ENCODE measurements at regions not wholly inside any gene's neighbourhood (a gene's known extent, or its start where the extent isn't known, plus 50 kb on each side); places are given as distances from the start of the nearest gene placed in this dataset.
"Not testable (repeated sequence)": the region's sequence is repeated elsewhere in the genome, so short reads cannot be mapped to it uniquely, and the experiment has no call there.

DNA sequence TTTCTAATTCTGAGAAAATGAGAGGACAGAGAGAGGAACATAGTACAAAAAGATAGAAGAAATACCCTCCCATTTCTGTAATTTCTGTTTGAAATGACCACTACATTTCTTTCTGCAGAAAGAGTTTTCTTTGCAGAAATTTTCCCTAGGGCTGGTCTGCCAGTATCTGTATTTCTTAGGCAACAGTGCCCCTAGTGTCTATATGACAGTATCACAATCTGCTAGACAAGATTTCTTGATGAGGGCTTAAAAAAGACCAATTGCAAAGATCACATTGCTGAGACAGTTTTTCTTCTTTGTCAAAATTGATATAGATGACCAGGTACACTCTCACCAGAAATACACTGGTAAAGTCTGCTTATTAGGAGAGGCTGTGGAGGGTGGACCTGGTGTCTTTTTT lies 81.0 kb upstream of the ZDHHC15 start:
- no peak for DNase-seq (ENCODE audit: low read depth)
- no peak overlapping the region for H2AFZ ChIP-seq (ENCODE audit: low read depth, low read length)
- H3K9me3 ChIP-seq (ENCODE audit: insufficient read depth, low read depth, low read length), result no peaks in the 10 kb centered on the region
- no peaks in the 10 kb centered on the region for H3K79me2 ChIP-seq (ENCODE audit: insufficient read depth, low read length)
- H3K4me3 ChIP-seq (ENCODE audit: insufficient read depth, low read depth, low read length), result no peak overlapping the region
- no peaks in the 10 kb centered on the region for H3K27me3 Mint-ChIP-seq (ENCODE audit: low read depth, unreplicated experiment)
- no peaks in the 10 kb centered on the region for H3K27me3 ChIP-seq (ENCODE audit: insufficient read depth, low read length)
- no peaks in the 10 kb centered on the region for H3K36me3 Mint-ChIP-seq (ENCODE audit: low read depth, unreplicated experiment)
- no peaks in the 10 kb centered on the region for H3K9me3 Mint-ChIP-seq (ENCODE audit: unreplicated experiment)
- H3K27ac Mint-ChIP-seq (ENCODE audit: unreplicated experiment), result no peak overlapping the region
- H3K27ac ChIP-seq (ENCODE audit: low read depth, low read length), result no peak overlapping the region
- H3K9ac ChIP-seq (ENCODE audit: low read length), result no peak overlapping the region
- no peaks in the 10 kb centered on the region for H3K36me3 ChIP-seq (ENCODE audit: insufficient read depth, low read length)
- peak; percentile 100 for FAIRE-seq
- H3K4me1 ChIP-seq (ENCODE audit: insufficient read depth, low read length), result no peaks in the 10 kb centered on the region
- H4K20me1 ChIP-seq (ENCODE audit: insufficient read depth, low read length), result no peaks in the 10 kb centered on the region
- no peak overlapping the region for H3K4me2 ChIP-seq (ENCODE audit: low read length)
- TF ChIP-seq EZH2 (IDR thresholded peaks at IDR 0.05; ENCODE audit: insufficient read depth, low read length), result no peak
- TF ChIP-seq, protein P1, sequence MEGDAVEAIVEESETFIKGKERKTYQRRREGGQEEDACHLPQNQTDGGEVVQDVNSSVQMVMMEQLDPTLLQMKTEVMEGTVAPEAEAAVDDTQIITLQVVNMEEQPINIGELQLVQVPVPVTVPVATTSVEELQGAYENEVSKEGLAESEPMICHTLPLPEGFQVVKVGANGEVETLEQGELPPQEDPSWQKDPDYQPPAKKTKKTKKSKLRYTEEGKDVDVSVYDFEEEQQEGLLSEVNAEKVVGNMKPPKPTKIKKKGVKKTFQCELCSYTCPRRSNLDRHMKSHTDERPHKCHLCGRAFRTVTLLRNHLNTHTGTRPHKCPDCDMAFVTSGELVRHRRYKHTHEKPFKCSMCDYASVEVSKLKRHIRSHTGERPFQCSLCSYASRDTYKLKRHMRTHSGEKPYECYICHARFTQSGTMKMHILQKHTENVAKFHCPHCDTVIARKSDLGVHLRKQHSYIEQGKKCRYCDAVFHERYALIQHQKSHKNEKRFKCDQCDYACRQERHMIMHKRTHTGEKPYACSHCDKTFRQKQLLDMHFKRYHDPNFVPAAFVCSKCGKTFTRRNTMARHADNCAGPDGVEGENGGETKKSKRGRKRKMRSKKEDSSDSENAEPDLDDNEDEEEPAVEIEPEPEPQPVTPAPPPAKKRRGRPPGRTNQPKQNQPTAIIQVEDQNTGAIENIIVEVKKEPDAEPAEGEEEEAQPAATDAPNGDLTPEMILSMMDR (IDR thresholded peaks at IDR 0.05; ENCODE audit: insufficient read depth, low read depth, low read length), result peak; percentile 55
- no peaks in the 10 kb centered on the region for H3K4me1 Mint-ChIP-seq (ENCODE audit: low read depth, unreplicated experiment)
- no peak overlapping the region for H3K4me3 Mint-ChIP-seq (ENCODE audit: unreplicated experiment)

DNA sequence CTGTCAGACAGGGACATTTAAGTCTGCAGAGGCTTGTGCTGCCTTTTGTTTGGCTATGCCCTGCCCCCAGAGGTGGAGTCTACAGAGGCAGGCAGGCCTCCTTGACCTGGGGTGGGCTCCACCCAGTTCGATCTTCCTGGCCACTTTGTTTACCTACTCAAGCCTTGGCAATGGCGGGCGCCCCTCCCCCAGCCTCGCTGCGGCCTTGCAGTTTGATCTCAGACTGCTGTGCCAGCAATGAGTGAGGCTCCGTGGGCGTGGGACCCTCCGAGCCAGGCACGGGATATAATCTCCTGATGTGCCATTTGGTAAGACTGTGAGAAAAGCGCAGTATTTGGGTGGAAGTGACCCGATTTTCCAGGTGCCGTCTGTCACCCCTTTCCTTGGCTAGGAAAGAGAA lies 79.2 kb upstream of the ZDHHC15 start:
- not testable (repeated sequence) for H3K27ac Mint-ChIP-seq (ENCODE audit: unreplicated experiment); H3K36me3 Mint-ChIP-seq (ENCODE audit: low read depth, unreplicated experiment); H4K20me1 ChIP-seq (ENCODE audit: insufficient read depth, low read length); FAIRE-seq; H3K9ac ChIP-seq (ENCODE audit: low read length); H3K9me3 ChIP-seq (ENCODE audit: insufficient read depth, low read depth, low read length); H2AFZ ChIP-seq (ENCODE audit: low read depth, low read length); H3K27ac ChIP-seq (ENCODE audit: low read depth, low read length); H3K36me3 ChIP-seq (ENCODE audit: insufficient read depth, low read length); H3K79me2 ChIP-seq (ENCODE audit: insufficient read depth, low read length); H3K4me3 Mint-ChIP-seq (ENCODE audit: unreplicated experiment); H3K4me1 Mint-ChIP-seq (ENCODE audit: low read depth, unreplicated experiment); DNase-seq (ENCODE audit: low read depth); H3K4me3 ChIP-seq (ENCODE audit: insufficient read depth, low read depth, low read length); H3K9me3 Mint-ChIP-seq (ENCODE audit: unreplicated experiment); H3K4me2 ChIP-seq (ENCODE audit: low read length); H3K27me3 Mint-ChIP-seq (ENCODE audit: low read depth, unreplicated experiment); H3K27me3 ChIP-seq (ENCODE audit: insufficient read depth, low read length); H3K4me1 ChIP-seq (ENCODE audit: insufficient read depth, low read length)

DNA sequence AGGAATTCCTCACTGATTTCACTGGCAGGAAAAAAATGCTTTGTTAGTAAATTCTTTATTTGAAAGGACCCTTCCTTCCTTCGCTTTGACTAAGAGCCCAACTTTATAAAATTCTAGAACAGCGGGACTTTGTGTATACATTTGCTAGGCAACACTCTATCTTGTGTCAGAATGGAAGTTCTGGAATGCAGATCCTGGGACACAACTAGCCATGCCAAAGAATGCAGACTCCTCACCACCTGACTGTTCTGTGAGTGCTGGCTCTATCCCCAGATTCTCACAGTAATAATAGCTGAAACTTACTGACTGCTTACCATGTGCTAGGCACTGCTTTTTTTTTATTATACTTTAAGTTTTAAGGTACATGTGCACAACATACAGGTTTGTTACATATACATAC lies 73.3 kb upstream of the ZDHHC15 start:
- no peak overlapping the region for H3K4me3 Mint-ChIP-seq (ENCODE audit: unreplicated experiment)
- Histone ChIP-seq H3K4me3 (ENCODE audit: insufficient read depth, low read depth, low read length) (no peak overlapping the region), H3K9ac (ENCODE audit: low read length) (no peak overlapping the region), H2AFZ (ENCODE audit: low read depth, low read length) (no peak overlapping the region), H3K27ac (ENCODE audit: low read depth, low read length) (no peak overlapping the region), H3K79me2 (ENCODE audit: insufficient read depth, low read length) (no peaks in the 10 kb centered on the region), H3K9me3 (ENCODE audit: insufficient read depth, low read depth, low read length) (no peaks in the 10 kb centered on the region), H3K4me2 (ENCODE audit: low read length) (no peak overlapping the region), H3K27me3 (ENCODE audit: insufficient read depth, low read length) (no peaks in the 10 kb centered on the region), H3K36me3 (ENCODE audit: insufficient read depth, low read length) (no peaks in the 10 kb centered on the region), H3K4me1 (ENCODE audit: insufficient read depth, low read length) (no peaks in the 10 kb centered on the region), H4K20me1 (ENCODE audit: insufficient read depth, low read length) (no peaks in the 10 kb centered on the region)
- DNase-seq (ENCODE audit: low read depth) (peak; percentile 41), FAIRE-seq (no peak)
- TF ChIP-seq, protein P1 (IDR thresholded peaks at IDR 0.05; ENCODE audit: insufficient read depth, low read depth, low read length), result no peak
- no peak for TF ChIP-seq EZH2 (IDR thresholded peaks at IDR 0.05; ENCODE audit: insufficient read depth, low read length)
- no peaks in the 10 kb centered on the region for H3K36me3 Mint-ChIP-seq (ENCODE audit: low read depth, unreplicated experiment)
- H3K9me3 Mint-ChIP-seq (ENCODE audit: unreplicated experiment), result no peaks in the 10 kb centered on the region
- H3K4me1 Mint-ChIP-seq (ENCODE audit: low read depth, unreplicated experiment), result no peaks in the 10 kb centered on the region
- no peak overlapping the region for H3K27ac Mint-ChIP-seq (ENCODE audit: unreplicated experiment)
- no peaks in the 10 kb centered on the region for H3K27me3 Mint-ChIP-seq (ENCODE audit: low read depth, unreplicated experiment)

DNA sequence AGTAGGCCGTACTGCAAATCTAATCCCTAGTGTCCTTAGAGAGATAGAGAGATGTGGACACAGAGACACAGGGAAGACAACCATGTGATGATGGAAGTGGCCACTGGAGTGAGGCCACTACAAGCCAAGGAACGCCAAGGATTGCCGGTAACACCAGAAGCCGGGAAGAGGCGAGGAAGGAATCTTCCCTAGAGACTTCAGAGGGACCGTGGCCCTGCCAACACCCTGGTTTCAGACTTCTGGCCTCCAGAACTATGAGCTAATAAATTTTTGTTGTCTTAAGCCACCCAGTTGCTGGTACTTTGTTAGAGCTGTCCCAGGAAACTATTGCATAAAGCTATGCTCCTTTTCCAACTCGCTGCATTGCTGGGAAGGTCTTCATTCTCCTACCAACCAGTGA lies 70.3 kb upstream of the ZDHHC15 start:
- not testable (repeated sequence) for H3K9me3 Mint-ChIP-seq (ENCODE audit: unreplicated experiment)

More for the DNA sequence above, 70.3 kb upstream of the ZDHHC15 start:
- DNase-seq (ENCODE audit: low read depth); H3K36me3 Mint-ChIP-seq (ENCODE audit: low read depth, unreplicated experiment); H3K4me3 Mint-ChIP-seq (ENCODE audit: unreplicated experiment); H2AFZ ChIP-seq (ENCODE audit: low read depth, low read length); H3K27me3 ChIP-seq (ENCODE audit: insufficient read depth, low read length); H3K4me2 ChIP-seq (ENCODE audit: low read length); H3K27ac ChIP-seq (ENCODE audit: low read depth, low read length); H3K27ac Mint-ChIP-seq (ENCODE audit: unreplicated experiment); H3K9ac ChIP-seq (ENCODE audit: low read length); H3K4me3 ChIP-seq (ENCODE audit: insufficient read depth, low read depth, low read length); H3K27me3 Mint-ChIP-seq (ENCODE audit: low read depth, unreplicated experiment); FAIRE-seq; H3K9me3 ChIP-seq (ENCODE audit: insufficient read depth, low read depth, low read length); H3K4me1 Mint-ChIP-seq (ENCODE audit: low read depth, unreplicated experiment); H3K4me1 ChIP-seq (ENCODE audit: insufficient read depth, low read length); H4K20me1 ChIP-seq (ENCODE audit: insufficient read depth, low read length); H3K79me2 ChIP-seq (ENCODE audit: insufficient read depth, low read length); H3K36me3 ChIP-seq (ENCODE audit: insufficient read depth, low read length): not testable (repeated sequence)
